RWPE1 (cell line): ENCODE measurements at regions not wholly inside any gene's neighbourhood (a gene's known extent, or its start where the extent isn't known, plus 50 kb on each side); places are given as distances from the start of the nearest gene placed in this dataset.
A peak's percentile ranks its signal among the peaks of the same experiment; 100 is the strongest.
"Not testable (repeated sequence)": the region's sequence is repeated elsewhere in the genome, so short reads cannot be mapped to it uniquely, and the experiment has no call there.

ENCODE experiments used
- CTCF ChIA-PET: fragments of 350-600 bp; sonication (Branson Sonifier 250); formaldehyde crosslinking; extraction: SDS; loops from one replicate; lab custom pipeline; 2021; lab: Yijun Ruan, JAX
- POLR2A ChIA-PET: fragments of 400-600 bp; formaldehyde crosslinking; extraction: SDS; loops from one replicate; lab custom pipeline; 2020; ENCODE audit warnings: antibody characterized with exemption; ENCODE audit not compliant: low non-redundant PET; lab: Yijun Ruan, JAX
- DNase-seq: peaks from one replicate; pipeline ENCODE4 v3.0.0; 2012; ENCODE audit warnings: low spot score
- H3K27ac ChIP-seq: fragments of 450-650 bp; 2 replicates; pipeline ENCODE4 v1.5.1; 2017
- TF ChIP-seq, protein P1 (sequence below): fragments of 450-650 bp; conservative IDR thresholded peaks from 2 replicates; pipeline ENCODE4 v1.5.1; 2017; ENCODE audit warnings: low read depth, mild to moderate bottlenecking

GRCh38 chr5:37954561-37954960 is 114.7 kb upstream of the GDNF start:
- TF ChIP-seq, protein P1, sequence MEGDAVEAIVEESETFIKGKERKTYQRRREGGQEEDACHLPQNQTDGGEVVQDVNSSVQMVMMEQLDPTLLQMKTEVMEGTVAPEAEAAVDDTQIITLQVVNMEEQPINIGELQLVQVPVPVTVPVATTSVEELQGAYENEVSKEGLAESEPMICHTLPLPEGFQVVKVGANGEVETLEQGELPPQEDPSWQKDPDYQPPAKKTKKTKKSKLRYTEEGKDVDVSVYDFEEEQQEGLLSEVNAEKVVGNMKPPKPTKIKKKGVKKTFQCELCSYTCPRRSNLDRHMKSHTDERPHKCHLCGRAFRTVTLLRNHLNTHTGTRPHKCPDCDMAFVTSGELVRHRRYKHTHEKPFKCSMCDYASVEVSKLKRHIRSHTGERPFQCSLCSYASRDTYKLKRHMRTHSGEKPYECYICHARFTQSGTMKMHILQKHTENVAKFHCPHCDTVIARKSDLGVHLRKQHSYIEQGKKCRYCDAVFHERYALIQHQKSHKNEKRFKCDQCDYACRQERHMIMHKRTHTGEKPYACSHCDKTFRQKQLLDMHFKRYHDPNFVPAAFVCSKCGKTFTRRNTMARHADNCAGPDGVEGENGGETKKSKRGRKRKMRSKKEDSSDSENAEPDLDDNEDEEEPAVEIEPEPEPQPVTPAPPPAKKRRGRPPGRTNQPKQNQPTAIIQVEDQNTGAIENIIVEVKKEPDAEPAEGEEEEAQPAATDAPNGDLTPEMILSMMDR, result no peak
- ChIA-PET CTCF (interaction anchor here (0.7 kb wide), 1 partner anchor 307 kb away, joined by 3 read pairs; no protein-coding TSS in a partner anchor), POLR2A (no interaction called here)
- no peak for DNase-seq
- no peak overlapping the region for H3K27ac ChIP-seq

GRCh38 chr5:37951946-37952721 is 112.3 kb upstream of the GDNF start:
- ChIA-PET POLR2A (no interaction called here), CTCF (no interaction called here)
- H3K27ac ChIP-seq, result no peak overlapping the region
- TF ChIP-seq, protein P1, result no peak
- no peak for DNase-seq

DNA sequence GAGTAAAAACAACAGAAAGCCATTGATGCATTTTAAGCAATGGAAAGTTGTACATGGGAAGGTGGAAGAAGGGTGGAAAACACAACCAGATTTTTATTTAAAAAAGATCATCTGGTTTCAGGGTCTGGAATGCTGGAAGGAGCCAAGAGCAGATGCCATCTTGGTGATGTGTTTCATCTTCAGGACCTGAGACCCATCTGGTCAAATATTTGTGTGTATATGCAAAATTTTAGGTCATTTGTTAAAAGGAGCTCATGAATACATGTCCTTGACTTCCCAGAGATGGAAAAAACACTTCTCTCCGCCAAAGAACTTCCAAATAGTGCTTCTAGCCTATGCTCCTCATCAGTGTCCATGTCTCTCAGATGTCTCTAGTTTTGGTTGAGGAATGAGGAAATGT is 110.6 kb upstream of the GDNF start:
- ChIA-PET POLR2A (no interaction called here), CTCF (no interaction called here)
- TF ChIP-seq, protein P1, result no peak
- H3K27ac ChIP-seq, result no peak overlapping the region
- DNase-seq, result no peak

GRCh38 chr5:37945446-37945845 is 105.6 kb upstream of the GDNF start:
- TF ChIP-seq, protein P1, result no peak
- no peak overlapping the region for H3K27ac ChIP-seq
- ChIA-PET CTCF (interaction anchor here (0.6 kb wide), 2 partner anchors 173 to 213 kb away, joined by 3 read pairs; no protein-coding TSS in a partner anchor), POLR2A (no interaction called here)
- no peak for DNase-seq

DNA sequence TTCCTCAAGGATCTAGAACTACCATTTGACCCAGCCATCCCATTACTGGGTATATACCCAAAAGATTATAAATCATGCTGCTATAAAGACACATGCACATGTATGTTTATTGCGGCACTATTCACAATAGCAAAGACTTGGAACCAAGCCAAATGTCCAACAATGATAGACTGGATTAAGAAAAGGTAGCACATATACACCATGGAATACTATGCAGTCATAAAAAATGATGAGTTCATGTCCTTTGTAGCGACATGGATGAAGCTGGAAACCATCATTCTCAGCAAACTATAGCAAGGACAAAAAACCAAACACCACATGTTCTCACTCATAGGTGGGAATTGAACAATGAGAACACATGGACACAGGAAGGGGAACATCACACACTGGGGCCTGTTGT is 103.3 kb upstream of the GDNF start:
- CTCF ChIA-PET, H3K27ac ChIP-seq, DNase-seq, POLR2A ChIA-PET: not testable (repeated sequence)

DNA sequence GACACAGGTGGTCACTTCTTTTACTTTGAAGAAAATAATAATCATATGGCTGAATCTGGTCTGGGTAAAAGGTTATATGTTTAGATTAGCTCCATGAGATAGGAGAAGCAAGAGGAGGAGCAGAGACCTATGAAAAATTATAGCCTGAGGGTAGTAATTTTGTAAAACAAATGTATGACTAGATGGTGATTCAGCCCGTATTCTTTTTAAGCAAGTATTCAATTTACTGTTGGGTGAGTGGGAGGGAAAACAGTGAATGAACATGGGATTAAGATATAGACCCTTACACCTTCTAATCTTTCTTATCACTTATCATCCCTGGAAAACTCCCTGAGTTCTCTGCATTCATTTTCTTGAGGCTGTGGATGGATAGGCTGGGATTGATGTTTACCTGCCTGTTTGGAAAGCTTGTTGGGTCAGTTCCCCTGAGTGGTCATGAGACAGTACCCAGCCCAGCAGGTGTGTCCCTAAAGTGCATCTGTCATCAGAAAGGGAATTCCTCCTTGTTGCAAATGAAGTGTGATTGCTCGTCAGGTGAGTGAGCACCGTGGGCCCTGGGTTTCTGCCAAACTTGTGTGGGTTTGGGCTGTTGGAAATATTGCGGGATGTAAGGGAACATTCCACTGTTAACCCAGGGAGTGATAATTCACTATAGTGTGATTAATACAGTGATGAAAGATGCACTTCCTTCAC is 101.2 kb upstream of the GDNF start:
- DNase-seq, result peak; percentile 65
- ChIA-PET POLR2A (no interaction called here), CTCF (interaction anchor here (0.6 kb wide), 1 partner anchor 203 kb away, joined by 3 read pairs; no protein-coding TSS in a partner anchor)
- TF ChIP-seq, protein P1, result no peak
- no peak overlapping the region for H3K27ac ChIP-seq

DNA sequence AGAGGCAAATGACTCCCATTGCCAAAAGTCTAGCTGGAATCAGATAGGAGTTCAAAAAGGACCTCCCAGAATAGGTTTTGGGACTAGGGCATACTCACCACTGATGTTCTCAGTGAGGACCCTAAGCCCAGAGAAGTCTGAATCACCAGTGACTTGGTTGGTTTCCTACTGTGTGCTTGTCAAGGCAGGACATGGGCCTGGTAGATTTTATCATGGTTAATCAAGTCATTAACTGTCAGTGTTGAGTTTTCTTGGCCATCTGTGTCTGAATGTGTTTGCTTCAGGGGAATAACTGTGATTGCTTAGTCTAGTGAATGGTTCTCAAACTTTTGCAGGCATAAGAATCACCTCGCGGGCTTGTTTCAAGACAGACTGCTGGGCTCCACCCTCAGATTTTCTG is 99.0 kb upstream of the GDNF start:
- TF ChIP-seq, protein P1, result no peak
- POLR2A ChIA-PET, result no interaction called here
- CTCF ChIA-PET, result no interaction called here
- DNase-seq, result no peak
- no peak overlapping the region for H3K27ac ChIP-seq
